ENCODE measurements at regions not wholly inside any gene's neighbourhood (a gene's known extent, or its start where the extent isn't known, plus 50 kb on each side); places are given as distances from the start of the nearest gene placed in this dataset.

DNA sequence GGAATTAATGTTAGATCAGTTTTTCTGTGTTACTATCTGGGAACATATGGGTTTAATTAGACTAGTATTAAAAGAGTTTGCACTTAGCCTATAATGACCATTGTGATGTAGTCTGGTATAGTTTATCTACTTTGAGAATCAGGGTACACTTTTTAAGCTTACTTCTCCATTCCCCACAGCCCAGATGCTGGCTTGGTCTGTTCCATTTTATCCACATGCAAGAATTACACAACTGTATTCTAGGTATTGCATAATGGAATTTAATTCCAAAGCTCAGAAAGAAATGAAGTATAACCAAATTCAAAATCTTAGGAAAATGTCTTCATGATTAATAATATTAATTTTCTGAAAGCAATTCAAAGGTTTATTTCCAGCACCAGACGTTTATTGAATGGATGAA, 122.2 kb upstream of the PDGFD start:
- in situ Hi-C loops (cut with HindIII; ENCODE audit: low pct_ligation_motif_present, low pct_unique_long_range_greater_than_20kb, low sequenced_read_pairs), result no loop called here
- DNase-seq, result no peak

DNA sequence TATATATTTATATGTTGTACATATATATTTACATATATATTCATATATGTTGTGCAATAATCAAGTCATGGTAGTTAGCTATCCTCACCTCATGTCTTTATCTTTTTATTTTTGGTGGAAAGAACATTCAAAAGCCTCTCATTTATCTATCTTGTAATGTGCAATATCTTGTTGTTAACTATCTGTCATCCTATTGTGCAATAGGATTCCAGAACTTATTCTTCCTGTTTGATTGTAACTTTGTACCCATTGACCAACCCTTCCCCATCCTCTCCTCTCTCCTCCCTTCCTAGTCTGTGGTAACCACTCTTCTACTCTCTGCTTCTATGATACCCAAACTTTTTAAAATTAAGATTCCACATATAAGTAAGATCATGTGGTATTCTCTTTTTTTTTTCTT, 115.6 kb upstream of the PDGFD start:
- in situ Hi-C loops (cut with HindIII; ENCODE audit: low pct_ligation_motif_present, low pct_unique_long_range_greater_than_20kb, low sequenced_read_pairs), result no loop called here
- no peak for DNase-seq

DNA sequence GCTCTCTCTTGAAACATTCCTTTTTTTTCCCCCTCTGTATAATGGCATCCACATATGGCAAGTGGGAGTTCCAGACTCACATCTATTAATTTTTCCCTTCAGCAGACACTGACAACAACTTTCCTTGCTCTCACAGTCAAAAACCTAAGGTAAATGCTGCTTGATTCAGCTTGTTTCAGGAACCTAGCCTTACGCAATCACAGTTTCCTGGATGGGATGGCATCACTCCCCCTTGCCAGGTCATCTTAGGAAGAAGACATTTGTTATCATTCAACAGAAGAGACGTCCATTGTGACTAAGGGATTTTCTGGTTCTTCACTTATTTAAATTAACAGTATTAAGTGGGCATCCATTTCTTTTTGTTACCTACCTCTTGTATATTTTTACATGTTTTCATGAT, 112.0 kb upstream of the PDGFD start:
- in situ Hi-C loops (cut with HindIII; ENCODE audit: low pct_ligation_motif_present, low pct_unique_long_range_greater_than_20kb, low sequenced_read_pairs), result no loop called here

DNA sequence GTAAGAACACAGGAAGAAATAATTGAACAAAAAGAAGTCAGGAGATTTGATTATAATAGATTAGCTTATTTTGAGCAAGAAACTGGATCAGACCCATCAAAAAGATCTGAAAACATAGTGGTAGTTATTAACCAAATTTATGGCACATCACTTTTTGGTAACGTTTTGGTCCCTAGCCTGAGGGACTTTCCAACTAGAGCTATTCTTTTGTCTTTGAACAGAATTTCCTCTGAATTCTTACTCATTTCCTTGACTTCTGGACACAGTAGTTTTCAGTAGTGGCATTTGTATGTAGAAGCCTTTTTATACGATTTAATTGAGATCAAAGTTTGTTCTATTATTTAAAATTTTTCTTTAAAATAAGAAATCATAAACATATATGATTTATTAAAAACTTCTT, 96.5 kb upstream of the PDGFD start:
- in situ Hi-C loops (cut with HindIII; ENCODE audit: low pct_ligation_motif_present, low pct_unique_long_range_greater_than_20kb, low sequenced_read_pairs), result no loop called here

More for the DNA sequence above, 112.0 kb upstream of the PDGFD start:
- no peak for DNase-seq

DNA sequence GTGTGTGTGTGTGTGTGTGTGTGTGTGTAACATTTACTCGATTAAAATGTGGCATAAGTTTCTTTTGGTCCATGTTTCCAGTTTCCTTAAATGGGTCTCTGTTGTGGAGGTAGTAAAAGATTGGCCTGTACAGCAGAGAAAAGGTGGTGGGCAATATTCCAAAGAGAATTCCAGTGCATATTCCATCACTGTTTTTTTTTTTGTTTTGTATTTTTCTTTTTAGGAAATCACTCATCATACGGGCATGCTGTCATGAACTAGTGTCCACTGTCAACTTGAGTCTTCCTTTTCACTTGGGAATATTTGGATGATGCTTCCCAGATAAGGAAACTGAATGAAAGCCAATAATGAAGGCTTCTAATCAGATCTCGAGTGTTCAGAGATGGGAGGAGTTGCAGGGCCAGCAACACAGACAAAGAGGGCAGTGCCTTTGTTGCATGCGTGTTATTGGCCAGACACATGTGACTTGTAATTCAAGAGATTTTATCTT, 95.2 kb upstream of the PDGFD start:
- no peak for DNase-seq

More for the DNA sequence above, 96.5 kb upstream of the PDGFD start:
- no peak for DNase-seq

DNA sequence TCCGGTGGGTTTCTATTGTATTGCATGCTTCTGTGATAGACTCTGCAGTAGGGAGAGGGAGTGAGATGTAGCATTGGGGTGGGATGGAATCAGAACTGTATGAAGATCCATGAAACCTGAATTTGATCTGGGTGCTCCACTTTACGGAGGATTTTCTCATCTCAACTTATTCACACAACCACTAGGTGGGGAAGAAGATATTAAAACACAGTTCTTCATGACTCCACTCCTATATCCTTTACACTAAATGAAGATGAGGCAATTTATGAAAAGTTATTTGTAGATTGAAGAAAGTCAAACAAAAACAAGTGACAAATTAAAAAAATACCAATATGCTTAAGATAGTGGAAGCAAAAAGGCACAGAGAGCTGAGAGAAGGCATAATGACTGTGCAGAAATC, 92.6 kb upstream of the PDGFD start:
- DNase-seq, result peak; percentile 7

More for the DNA sequence above, 95.2 kb upstream of the PDGFD start:
- in situ Hi-C loops (cut with HindIII; ENCODE audit: low pct_ligation_motif_present, low pct_unique_long_range_greater_than_20kb, low sequenced_read_pairs), result no loop called here

DNA sequence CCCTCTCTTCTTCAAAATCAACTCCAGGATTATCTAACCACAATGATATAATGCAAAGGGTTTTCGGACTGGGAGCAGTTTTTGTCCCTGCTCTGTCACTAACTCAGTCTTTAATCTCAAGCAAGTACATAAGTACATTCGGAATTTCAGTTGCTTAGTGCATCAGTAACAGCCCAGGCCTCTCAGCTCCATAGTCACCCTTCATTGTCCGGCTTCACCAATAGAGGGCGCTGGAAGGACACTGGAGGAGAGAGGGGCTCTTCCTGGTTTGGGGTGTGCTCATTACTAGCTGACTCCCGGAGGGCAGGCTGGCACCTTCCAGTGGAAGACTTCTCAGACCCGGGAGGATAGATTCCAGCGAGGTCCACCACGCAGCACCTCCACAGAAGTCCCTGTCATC, 90.4 kb upstream of the PDGFD start:
- in situ Hi-C loops (cut with HindIII; ENCODE audit: low pct_ligation_motif_present, low pct_unique_long_range_greater_than_20kb, low sequenced_read_pairs), result no loop called here
- peak; percentile 62 for DNase-seq

More for the DNA sequence above, 92.6 kb upstream of the PDGFD start:
- in situ Hi-C loops (cut with HindIII; ENCODE audit: low pct_ligation_motif_present, low pct_unique_long_range_greater_than_20kb, low sequenced_read_pairs), result no loop called here

DNA sequence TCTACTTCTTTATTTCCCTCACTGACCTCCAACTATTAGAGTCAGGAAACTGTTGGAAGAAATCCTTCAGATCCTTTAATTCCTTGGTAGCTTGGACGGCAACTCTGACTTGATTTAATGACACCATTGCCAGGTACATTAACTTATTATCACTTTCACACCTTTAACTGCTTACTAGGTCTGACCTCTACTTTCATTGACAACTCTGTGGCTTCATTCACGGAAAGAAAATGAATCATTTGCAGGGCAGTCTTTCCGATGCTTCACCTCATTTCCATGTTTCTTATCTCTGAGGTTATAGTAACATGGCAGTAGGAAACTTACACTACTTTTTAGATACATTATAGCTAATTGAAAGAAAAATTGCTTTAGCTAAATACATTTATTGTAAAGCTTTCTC, 82.6 kb upstream of the PDGFD start:
- DNase-seq, result no peak
- in situ Hi-C loops (cut with HindIII; ENCODE audit: low pct_ligation_motif_present, low pct_unique_long_range_greater_than_20kb, low sequenced_read_pairs), result no loop called here

DNA sequence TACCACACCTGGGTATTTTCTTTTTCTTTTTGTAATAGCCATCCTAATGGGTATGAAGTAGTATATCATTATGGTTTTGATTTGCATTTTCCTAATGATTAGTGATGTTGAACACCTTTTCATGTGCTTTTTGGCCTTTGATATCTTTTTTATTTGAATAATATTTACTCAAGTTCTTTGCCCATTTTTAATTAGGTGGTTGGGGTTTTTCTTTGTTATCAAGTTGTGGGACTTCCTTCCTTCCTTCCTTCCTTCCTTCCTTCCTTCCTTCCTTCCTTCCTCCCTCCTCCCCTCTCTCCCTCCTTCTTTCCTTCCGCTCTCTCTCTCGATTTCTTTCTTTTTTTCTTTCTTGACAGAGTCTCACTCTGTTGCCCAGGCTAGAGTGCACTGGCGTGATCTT, 75.0 kb upstream of the PDGFD start:
- no peak for DNase-seq
- in situ Hi-C loops (cut with HindIII; ENCODE audit: low pct_ligation_motif_present, low pct_unique_long_range_greater_than_20kb, low sequenced_read_pairs), result no loop called here

DNA sequence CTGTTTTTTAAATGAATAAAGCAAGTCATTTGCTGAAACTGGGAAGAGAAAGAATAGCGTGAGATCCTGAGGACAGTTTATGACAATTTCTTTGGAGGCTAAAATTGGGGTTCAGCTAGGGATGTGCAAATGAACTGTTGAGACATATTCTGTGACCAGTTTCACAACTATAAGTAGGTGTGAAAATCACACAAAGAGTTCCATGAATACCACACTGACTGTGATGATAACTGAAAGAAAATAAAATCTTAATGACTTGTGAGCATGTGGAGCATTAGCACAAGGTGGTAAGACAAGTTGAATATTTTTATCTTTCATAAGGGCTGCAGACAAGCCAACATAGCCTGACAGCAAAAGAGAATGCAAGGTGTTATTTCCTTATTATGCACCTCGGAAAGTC, 61.1 kb upstream of the PDGFD start:
- in situ Hi-C loops (cut with HindIII; ENCODE audit: low pct_ligation_motif_present, low pct_unique_long_range_greater_than_20kb, low sequenced_read_pairs), result no loop called here
- DNase-seq, result no peak

DNA sequence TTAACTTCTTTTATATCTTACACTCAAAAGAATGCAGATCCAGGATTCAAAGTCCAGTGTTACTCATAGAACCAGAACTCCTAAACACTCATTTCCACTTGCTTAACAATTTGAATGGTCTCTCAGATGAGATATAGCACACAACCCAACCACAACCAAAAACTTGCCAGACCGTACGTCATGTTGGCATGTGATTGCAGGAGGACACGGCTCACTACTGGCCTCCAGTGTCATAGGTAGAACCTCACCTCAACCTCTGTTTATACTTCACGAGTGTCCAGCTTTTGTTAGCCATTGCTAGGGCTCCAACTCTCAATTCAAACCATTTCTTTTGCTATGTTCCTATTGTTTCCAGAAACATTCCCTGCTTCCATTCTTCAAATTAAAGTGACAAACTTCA, 58.5 kb upstream of the PDGFD start:
- no peak for DNase-seq
- in situ Hi-C loops (cut with HindIII; ENCODE audit: low pct_ligation_motif_present, low pct_unique_long_range_greater_than_20kb, low sequenced_read_pairs), result no loop called here

DNA sequence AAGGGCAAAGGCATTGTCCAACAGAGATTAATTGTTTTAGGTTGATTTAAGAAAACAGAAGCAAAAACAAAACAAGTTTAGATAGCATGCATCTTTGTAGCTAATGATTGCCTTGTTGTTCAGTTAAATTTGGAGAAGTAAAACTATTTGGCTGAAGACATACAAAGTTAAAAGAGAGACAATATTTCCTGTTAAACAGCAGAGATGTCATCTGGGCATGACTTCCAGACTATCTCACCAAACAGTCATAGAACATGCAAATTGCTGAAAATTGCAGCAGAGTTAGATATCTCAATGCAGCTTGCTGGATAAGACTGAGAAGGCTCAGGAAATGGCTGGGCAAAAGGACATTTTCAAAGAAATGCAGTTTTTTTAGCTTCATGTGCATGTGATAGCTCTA, 57.5 kb upstream of the PDGFD start:
- in situ Hi-C loops (cut with HindIII; ENCODE audit: low pct_ligation_motif_present, low pct_unique_long_range_greater_than_20kb, low sequenced_read_pairs), result no loop called here

DNA sequence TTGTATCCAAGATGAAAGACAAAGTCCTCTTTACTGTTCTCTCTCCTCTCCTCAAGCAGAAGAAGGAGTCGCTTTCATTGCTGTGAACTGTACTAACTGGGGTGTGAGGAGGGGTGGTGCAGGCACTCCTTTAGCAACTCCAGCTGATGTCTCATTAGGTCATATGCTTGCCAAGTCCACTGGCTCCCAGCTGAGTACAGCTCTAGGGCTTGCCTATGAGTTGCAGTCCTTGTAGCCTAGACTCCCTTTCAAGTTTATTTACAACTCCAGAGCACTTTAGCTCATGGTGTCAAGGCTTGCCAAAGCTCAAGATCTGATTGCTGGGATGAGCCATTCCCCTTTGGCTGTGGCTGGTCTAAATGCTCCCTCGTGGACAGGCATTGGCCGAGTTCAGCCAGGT, 55.1 kb upstream of the PDGFD start:
- in situ Hi-C loops (cut with HindIII; ENCODE audit: low pct_ligation_motif_present, low pct_unique_long_range_greater_than_20kb, low sequenced_read_pairs), result no loop called here
- no peak for DNase-seq

More for the DNA sequence above, 57.5 kb upstream of the PDGFD start:
- DNase-seq, result no peak

DNA sequence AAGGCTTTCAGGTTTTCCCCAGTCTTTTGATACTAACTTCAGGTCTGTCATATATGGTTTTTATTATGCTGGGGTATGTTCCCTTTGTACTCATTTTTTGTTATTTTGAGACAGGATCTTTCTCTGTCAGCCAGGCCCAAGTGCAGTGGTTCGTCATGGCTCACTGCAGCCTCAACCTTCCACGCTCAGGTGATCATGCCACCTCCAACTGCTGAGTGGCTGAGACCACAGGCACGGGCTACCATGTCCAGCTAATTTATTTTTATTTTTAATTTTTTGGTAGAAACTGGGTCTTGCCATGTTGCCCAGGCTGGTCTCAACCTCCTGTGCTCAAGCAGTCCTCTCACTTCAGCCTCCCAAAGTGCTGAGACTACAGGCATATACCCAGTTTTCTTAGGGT, 50.6 kb upstream of the PDGFD start:
- in situ Hi-C loops (cut with HindIII; ENCODE audit: low pct_ligation_motif_present, low pct_unique_long_range_greater_than_20kb, low sequenced_read_pairs), result no loop called here

More for the DNA sequence above, 50.6 kb upstream of the PDGFD start:
- DNase-seq, result no peak

Data from ACHN (cell line).